ENCODE measurements at regions not wholly inside any gene's neighbourhood (a gene's known extent, or its start where the extent isn't known, plus 50 kb on each side); places are given as distances from the start of the nearest gene placed in this dataset.

DNA sequence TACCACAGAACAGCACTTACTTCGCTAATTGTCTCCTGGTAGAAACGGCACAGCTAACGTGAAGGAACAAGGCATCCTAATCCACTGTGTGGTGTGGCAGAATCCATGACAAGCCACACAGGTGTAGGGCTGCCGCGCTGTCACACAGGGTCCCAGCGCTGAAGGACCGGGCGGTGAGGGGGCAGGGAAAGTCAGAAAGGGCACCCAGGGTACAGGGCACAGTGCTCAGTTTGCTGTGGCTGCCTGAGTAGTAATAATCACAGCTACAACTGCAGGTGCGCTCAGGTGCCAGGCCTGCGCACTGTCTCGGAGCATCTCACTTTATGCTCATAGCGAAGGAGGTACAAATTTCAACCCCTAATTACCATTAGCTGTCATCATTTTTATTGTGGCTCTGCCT lies 55.2 kb upstream of the CAB39 start:
- Histone ChIP-seq H3K4me3 (no peak overlapping the region), H3K36me3 (no peaks in the 10 kb centered on the region), H3K4me1 (replicated peaks) (no peaks in the 10 kb centered on the region), H3K27me3 (replicated peaks) (no peaks in the 10 kb centered on the region), H3K27ac (no peak overlapping the region), H3K9me3 (replicated peaks) (no peaks in the 10 kb centered on the region)
- DNase-seq (ENCODE audit: low read depth in 1 of 2, low spot score in 2 of 2) = no peak

- H3K9me3 ChIP-seq (replicated peaks) = no peaks in the 10 kb centered on the region
- DNase-seq (ENCODE audit: low read depth in 1 of 2, low spot score in 2 of 2) = no peak
- H3K27me3 ChIP-seq (replicated peaks) = no peaks in the 10 kb centered on the region
- no peaks in the 10 kb centered on the region for H3K4me1 ChIP-seq (replicated peaks)
- no peak overlapping the region for H3K27ac ChIP-seq
- H3K4me3 ChIP-seq = no peak overlapping the region
- H3K36me3 ChIP-seq = no peaks in the 10 kb centered on the region
These were observed 54.7 kb upstream of the CAB39 start for GRCh38 chr2:230657906-230658305.

GRCh38 chr2:230658577-230658876 lies 54.1 kb upstream of the CAB39 start:
- DNase-seq (ENCODE audit: low read depth in 1 of 2, low spot score in 2 of 2) = no peak
- Histone ChIP-seq H3K36me3 (no peaks in the 10 kb centered on the region), H3K4me3 (no peak overlapping the region), H3K9me3 (replicated peaks) (no peaks in the 10 kb centered on the region), H3K4me1 (replicated peaks) (no peaks in the 10 kb centered on the region), H3K27ac (no peak overlapping the region), H3K27me3 (replicated peaks) (no peaks in the 10 kb centered on the region)

GRCh38 chr2:230658877-230659652 lies 53.6 kb upstream of the CAB39 start:
- no peak overlapping the region for H3K4me3 ChIP-seq
- no peaks in the 10 kb centered on the region for H3K4me1 ChIP-seq (replicated peaks)
- no peaks in the 10 kb centered on the region for H3K36me3 ChIP-seq
- no peak for DNase-seq (ENCODE audit: low read depth in 1 of 2, low spot score in 2 of 2)
- H3K9me3 ChIP-seq (replicated peaks) = no peaks in the 10 kb centered on the region
- no peaks in the 10 kb centered on the region for H3K27me3 ChIP-seq (replicated peaks)
- H3K27ac ChIP-seq = no peak overlapping the region

DNA sequence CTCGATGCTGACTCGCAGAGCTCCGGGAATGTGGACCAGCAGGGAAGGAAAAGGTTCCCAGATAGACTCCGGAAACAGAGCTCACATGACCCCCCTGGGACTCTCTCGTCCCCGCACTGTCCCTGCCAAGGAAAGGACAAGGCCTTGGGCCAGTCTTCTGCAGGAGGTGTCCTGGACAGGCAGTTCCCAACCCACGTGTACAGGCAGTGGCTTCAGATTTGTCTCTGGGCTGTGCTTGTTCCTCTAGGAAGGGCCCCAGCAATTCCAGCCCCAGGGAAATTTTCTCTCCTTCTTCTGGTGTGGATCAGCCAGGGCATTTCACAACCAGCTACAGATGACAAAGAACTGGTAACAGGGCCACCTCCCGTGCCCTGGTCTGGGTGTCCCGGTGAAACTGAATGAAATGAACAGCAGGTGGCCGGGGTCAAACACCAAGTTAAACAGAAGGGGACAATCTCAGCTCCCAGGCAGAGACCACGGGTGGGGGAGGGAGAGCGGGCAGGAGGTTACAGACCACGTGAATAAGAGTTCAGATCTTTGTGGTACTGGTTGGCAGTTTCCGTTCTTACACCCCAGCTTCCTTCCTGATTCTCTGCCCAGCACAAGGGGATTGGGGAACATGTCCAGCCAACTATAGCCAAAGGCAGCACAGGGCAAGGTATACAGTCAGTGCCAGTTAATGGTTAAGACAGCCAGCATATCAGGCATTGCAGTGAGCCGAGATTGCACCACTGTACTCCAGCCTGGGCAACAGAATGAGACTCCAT lies 52.2 kb upstream of the CAB39 start:
- DNase-seq (ENCODE audit: low read depth in 1 of 2, low spot score in 2 of 2) = no peak
- H3K27ac ChIP-seq = no peak overlapping the region
- no peaks in the 10 kb centered on the region for H3K27me3 ChIP-seq (replicated peaks)
- no peak overlapping the region for H3K4me3 ChIP-seq
- no peaks in the 10 kb centered on the region for H3K36me3 ChIP-seq
- H3K4me1 ChIP-seq (replicated peaks) = no peaks in the 10 kb centered on the region
- no peaks in the 10 kb centered on the region for H3K9me3 ChIP-seq (replicated peaks)

DNA sequence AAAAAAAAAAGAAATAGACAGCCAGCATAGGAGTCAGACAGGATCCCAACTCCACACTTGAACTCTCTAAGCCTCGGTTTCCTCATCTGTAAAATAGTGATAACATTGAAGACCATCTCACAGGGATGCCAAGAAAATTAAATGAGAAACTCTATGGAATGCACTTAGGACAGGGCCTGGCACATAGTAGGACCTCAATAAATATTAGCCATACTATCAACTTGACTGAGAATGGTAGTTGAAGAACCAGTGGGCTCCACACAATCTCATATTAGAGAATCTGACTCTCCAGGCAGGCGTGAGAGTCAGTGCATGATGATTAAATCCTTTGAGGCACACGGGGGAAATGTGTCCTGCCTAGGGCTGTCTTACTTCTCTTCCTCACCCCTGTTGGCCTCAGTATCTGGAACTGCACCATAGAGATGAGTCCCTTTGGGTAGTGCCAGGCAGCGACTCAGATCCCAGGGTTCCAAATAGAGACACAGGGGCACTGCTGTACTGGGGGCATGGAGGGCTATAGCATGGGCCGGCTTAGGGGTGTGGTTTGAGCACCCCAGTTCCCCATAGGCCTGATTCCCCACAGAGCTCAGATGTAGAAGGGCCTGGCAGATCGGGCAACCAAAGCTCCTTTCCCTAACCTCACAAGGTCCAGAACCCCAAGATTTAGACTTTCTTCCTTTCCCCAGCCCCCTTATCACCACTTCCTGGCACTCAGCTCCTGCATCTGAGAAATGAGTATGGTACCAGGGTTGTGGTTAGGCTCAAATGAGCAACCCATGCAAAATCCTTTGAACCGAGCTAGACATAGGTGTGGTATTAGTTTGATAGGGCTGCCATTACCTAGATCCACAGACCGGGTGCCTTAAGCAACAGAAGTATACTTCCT lies 51.3 kb upstream of the CAB39 start:
- no peaks in the 10 kb centered on the region for H3K27me3 ChIP-seq (replicated peaks)
- H3K4me1 ChIP-seq (replicated peaks) = peaks cover 2% of the 10 kb centered on the region
- H3K36me3 ChIP-seq = no peaks in the 10 kb centered on the region
- no peak overlapping the region for H3K4me3 ChIP-seq
- H3K9me3 ChIP-seq (replicated peaks) = no peaks in the 10 kb centered on the region
- DNase-seq (ENCODE audit: low read depth in 1 of 2, low spot score in 2 of 2) = no peak
- no peak overlapping the region for H3K27ac ChIP-seq

Measured in SJSA1 (cell line).